Kidney (tissue), 13 donors: ENCODE measurements at regions not wholly inside any gene's neighbourhood (a gene's known extent, or its start where the extent isn't known, plus 50 kb on each side); places are given as distances from the start of the nearest gene placed in this dataset.

ENCODE experiments used
- DNase-seq, 5 donors: peaks; one replicate each; pipeline ENCODE4 v3.0.0-alpha.2; 2013 to 2020
- FAIRE-seq: peaks from 2 replicates; lab custom pipeline; 2012; peaks lifted over from hg19 to GRCh38; lab: Jason Lieb, UNC
- H3K27ac ChIP-seq, 2 donors: one replicate each; pipeline ENCODE4 v1.7.0; 2013; ENCODE audit warnings: low read depth in 2 of 2, low read length in 2 of 2, inconsistent platforms in 1 of 2
- H3K27me3 ChIP-seq: one replicate; pipeline ENCODE4 v1.7.1; 2013; ENCODE audit warnings: low read length, inconsistent platforms; ENCODE audit not compliant: control insufficient read depth, insufficient read depth
- H3K36me3 ChIP-seq, 3 donors: one replicate each; pipeline versions ENCODE4 v1.7.0 to v1.7.1; 2013; ENCODE audit warnings: low read length in 3 of 3, control low read depth in 1 of 3, inconsistent platforms in 1 of 3; ENCODE audit not compliant: insufficient read depth in 3 of 3, control insufficient read depth in 2 of 3
- H3K4me1 ChIP-seq, 3 donors: one replicate each; pipeline versions ENCODE4 v1.7.0 to v1.7.1; 2013; ENCODE audit warnings: low read length in 3 of 3, inconsistent platforms in 1 of 3, low read depth in 1 of 3; ENCODE audit not compliant: control insufficient read depth in 2 of 3, insufficient read depth in 2 of 3
- H3K4me3 ChIP-seq, 3 donors: one replicate each; pipeline versions ENCODE4 v1.7.0 to v1.8.1; 2013; ENCODE audit warnings: low read length in 3 of 3, control low read depth in 1 of 3, inconsistent platforms in 1 of 3
- H3K9ac ChIP-seq, 3 donors: one replicate each; pipeline versions ENCODE4 v1.7.0 to v1.7.1; 2013; ENCODE audit warnings: low read length in 3 of 3, control low read depth in 1 of 3, inconsistent platforms in 1 of 3
- H3K9me3 ChIP-seq, 3 donors: one replicate each; pipeline versions ENCODE4 v1.7.0 to v1.7.1; 2013; ENCODE audit warnings: low read length in 3 of 3, control low read depth in 1 of 3, inconsistent platforms in 1 of 3; ENCODE audit not compliant: control insufficient read depth in 2 of 3, insufficient read depth in 1 of 3
- CTCF ChIP-seq: IDR thresholded peaks from 3 replicates; pipeline ENCODE4 v1.5.1; 2012; ENCODE audit warnings: mild to moderate bottlenecking, moderate library complexity, borderline replicate concordance; ENCODE audit not compliant: insufficient read depth; ENCODE audit errors: extremely low read depth
- intact Hi-C: fragments of 100-400 bp; cut with DNase I; formaldehyde crosslinking; loops from one replicate; pipeline ENCODE4 v1.11.1; 2022
- donor health status: control.
- donor health status: control.
- donor health status: control.
- donor health status: control.
- donor health status: control.
- donor health status: DM: yes; HTN: yes; CAD: no.
- donor health status: Normal renal cell carcinoma (clear cell type).

GRCh38 chr7:131800531-131800930, 244.1 kb upstream of the PODXL start:
- Histone ChIP-seq H3K9me3 (no peaks in the 10 kb centered on the region), H3K4me3 (no peak overlapping the region), H3K4me1 (no peaks in the 10 kb centered on the region), H3K27me3 (no peaks in the 10 kb centered on the region), H3K27ac (no peak overlapping the region), H3K9ac (no peak overlapping the region), H3K36me3 (no peaks in the 10 kb centered on the region)
- FAIRE-seq (no peak), DNase-seq (no peak)
- no peak for TF ChIP-seq CTCF
- intact Hi-C loops: no loop called here

DNA sequence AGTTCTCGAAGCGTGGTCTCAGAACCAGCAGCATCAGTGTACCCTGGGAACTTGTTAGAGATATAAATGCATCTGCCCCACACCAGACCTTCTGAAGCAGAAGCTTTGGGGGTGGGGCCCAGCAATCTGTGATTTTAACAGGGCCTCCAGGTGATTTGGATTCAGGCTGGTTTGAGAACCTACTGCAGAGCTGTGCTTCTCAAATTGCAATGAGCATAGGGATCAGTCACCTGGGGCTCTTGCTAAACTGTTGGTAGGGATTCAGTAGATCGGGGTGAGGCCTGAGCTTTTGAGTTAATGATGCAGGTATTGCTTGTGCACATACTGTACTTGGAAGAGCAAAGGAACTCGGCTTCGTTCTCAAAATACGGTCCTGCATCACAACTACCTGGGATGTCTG, 243.6 kb upstream of the PODXL start:
- intact Hi-C loops: no loop called here
- Histone ChIP-seq H3K9ac (no peak overlapping the region), H3K27ac (no peak overlapping the region), H3K27me3 (no peaks in the 10 kb centered on the region), H3K4me1 (no peaks in the 10 kb centered on the region), H3K9me3 (no peaks in the 10 kb centered on the region), H3K36me3 (no peaks in the 10 kb centered on the region), H3K4me3 (no peak overlapping the region)
- no peak for FAIRE-seq
- DNase-seq: no peak
- TF ChIP-seq CTCF: no peak

DNA sequence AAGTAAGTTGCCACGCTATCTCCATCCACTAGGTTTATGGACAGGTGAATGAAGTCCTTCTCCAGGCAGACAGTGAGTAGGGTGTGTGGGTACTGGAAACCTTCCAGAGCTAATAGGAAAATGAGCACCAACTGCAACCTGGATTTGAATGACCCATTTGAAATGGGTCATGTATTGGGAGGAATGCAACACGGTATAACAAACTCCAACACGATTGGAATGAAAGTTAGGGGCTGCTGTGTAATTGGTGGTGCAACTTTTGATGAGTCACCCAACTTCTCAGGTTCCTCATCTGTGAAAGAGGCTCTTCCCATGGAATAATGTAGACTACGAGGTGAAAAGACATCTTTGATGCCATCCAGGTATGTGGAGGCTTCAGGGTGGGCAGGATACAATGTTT, 241.4 kb upstream of the PODXL start:
- intact Hi-C loops: no loop called here
- no peak for FAIRE-seq
- no peaks in the 10 kb centered on the region for H3K9me3 ChIP-seq
- H3K4me3 ChIP-seq: no peak overlapping the region
- H3K36me3 ChIP-seq: no peaks in the 10 kb centered on the region
- DNase-seq: no peak
- TF ChIP-seq CTCF: no peak
- no peak overlapping the region for H3K9ac ChIP-seq
- H3K4me1 ChIP-seq: no peaks in the 10 kb centered on the region
- H3K27ac ChIP-seq: no peak overlapping the region
- no peaks in the 10 kb centered on the region for H3K27me3 ChIP-seq

GRCh38 chr7:131795400-131795799, 239.0 kb upstream of the PODXL start:
- TF ChIP-seq CTCF: no peak
- DNase-seq (no peak), FAIRE-seq (no peak)
- H3K27ac ChIP-seq: no peak overlapping the region
- intact Hi-C loops: no loop called here
- H3K27me3 ChIP-seq: no peaks in the 10 kb centered on the region
- no peaks in the 10 kb centered on the region for H3K4me1 ChIP-seq
- no peak overlapping the region for H3K4me3 ChIP-seq
- no peaks in the 10 kb centered on the region for H3K9me3 ChIP-seq
- no peaks in the 10 kb centered on the region for H3K36me3 ChIP-seq
- no peak overlapping the region for H3K9ac ChIP-seq
